ENCODE measurements at regions not wholly inside any gene's neighbourhood (a gene's known extent, or its start where the extent isn't known, plus 50 kb on each side); places are given as distances from the start of the nearest gene placed in this dataset.

GRCh38 chr5:103427326-103427725, 135.3 kb downstream of the NUDT12 start:
- TF ChIP-seq CTCF (IDR thresholded peaks at IDR 0.05; ENCODE audit: borderline replicate concordance, extremely low read depth, insufficient read depth): no peak
- Histone ChIP-seq H3K4me3 (ENCODE audit: low read length in 3 of 3) (no peak overlapping the region), H3K27me3 (ENCODE audit: control insufficient read depth, insufficient read depth, low read length) (no peaks in the 10 kb centered on the region), H3K36me3 (ENCODE audit: control insufficient read depth in 2 of 3, insufficient read depth in 3 of 3, low read length in 3 of 3) (no peaks in the 10 kb centered on the region), H3K9ac (ENCODE audit: low read length in 3 of 3) (no peak overlapping the region), H3K4me1 (ENCODE audit: control insufficient read depth in 2 of 3, insufficient read depth in 2 of 3, low read depth in 1 of 3, low read length in 3 of 3) (peaks cover 0 to 11% (median 4%) of the 10 kb centered on the region in 3 donors), H3K9me3 (ENCODE audit: control insufficient read depth in 2 of 3, insufficient read depth in 1 of 3, low read length in 3 of 3) (no peaks in the 10 kb centered on the region), H3K27ac (ENCODE audit: low read depth in 2 of 2, low read length in 2 of 2) (no peak overlapping the region)
- no peak for FAIRE-seq
- intact Hi-C loops (cut with DNase I): no loop called here
- no peak for DNase-seq

- TF ChIP-seq CTCF (IDR thresholded peaks at IDR 0.05; ENCODE audit: borderline replicate concordance, extremely low read depth, insufficient read depth): no peak
- Histone ChIP-seq H3K9ac (ENCODE audit: low read length in 3 of 3) (no peak overlapping the region), H3K9me3 (ENCODE audit: control insufficient read depth in 2 of 3, insufficient read depth in 1 of 3, low read length in 3 of 3) (no peaks in the 10 kb centered on the region), H3K27ac (ENCODE audit: low read depth in 2 of 2, low read length in 2 of 2) (no peak overlapping the region), H3K4me1 (ENCODE audit: control insufficient read depth in 2 of 3, insufficient read depth in 2 of 3, low read depth in 1 of 3, low read length in 3 of 3) (peaks cover 0 to 11% (median 4%) of the 10 kb centered on the region in 3 donors), H3K4me3 (ENCODE audit: low read length in 3 of 3) (no peak overlapping the region), H3K36me3 (ENCODE audit: control insufficient read depth in 2 of 3, insufficient read depth in 3 of 3, low read length in 3 of 3) (no peaks in the 10 kb centered on the region), H3K27me3 (ENCODE audit: control insufficient read depth, insufficient read depth, low read length) (no peaks in the 10 kb centered on the region)
- intact Hi-C loops (cut with DNase I): no loop called here
- FAIRE-seq (no peak), DNase-seq (no peak)
These were observed 136.7 kb downstream of the NUDT12 start for GRCh38 chr5:103425686-103426454.

- no peak overlapping the region for H3K9ac ChIP-seq (ENCODE audit: low read length in 3 of 3)
- DNase-seq: no peak
- TF ChIP-seq CTCF (IDR thresholded peaks at IDR 0.05; ENCODE audit: borderline replicate concordance, extremely low read depth, insufficient read depth): no peak
These were observed 138.0 kb downstream of the NUDT12 start for GRCh38 chr5:103424453-103425205.

More at GRCh38 chr5:103424453-103425205, 138.0 kb downstream of the NUDT12 start:
- FAIRE-seq: no peak
- Histone ChIP-seq H3K27me3 (ENCODE audit: control insufficient read depth, insufficient read depth, low read length) (no peaks in the 10 kb centered on the region), H3K9me3 (ENCODE audit: control insufficient read depth in 2 of 3, insufficient read depth in 1 of 3, low read length in 3 of 3) (no peaks in the 10 kb centered on the region), H3K4me3 (ENCODE audit: low read length in 3 of 3) (no peak overlapping the region), H3K4me1 (ENCODE audit: control insufficient read depth in 2 of 3, insufficient read depth in 2 of 3, low read depth in 1 of 3, low read length in 3 of 3) (peaks cover 0 to 11% (median 4%) of the 10 kb centered on the region in 3 donors), H3K36me3 (ENCODE audit: control insufficient read depth in 2 of 3, insufficient read depth in 3 of 3, low read length in 3 of 3) (no peaks in the 10 kb centered on the region), H3K27ac (ENCODE audit: low read depth in 2 of 2, low read length in 2 of 2) (no peak overlapping the region)
- intact Hi-C loops (cut with DNase I): no loop called here
